Testis (tissue), 2 donors: ENCODE measurements at regions not wholly inside any gene's neighbourhood (a gene's known extent, or its start where the extent isn't known, plus 50 kb on each side); places are given as distances from the start of the nearest gene placed in this dataset.

Experiments
- POLR2A ChIP-seq: fragments of 450-650 bp; IDR thresholded peaks from one replicate; pipeline ENCODE4 v1.6.1; 2017; ENCODE audit warnings: antibody characterized with exemption, mild to moderate bottlenecking, moderate library complexity
- TF ChIP-seq, protein P1 (sequence below), 3 experiments: fragments of 450-650 bp in 2 of 3; fragments of 200-600 bp in 1 of 3; sonication (generic) in 1 of 3; IDR thresholded peaks; one replicate each; pipeline ENCODE4 v1.5.1; 2016 to 2019; ENCODE audit warnings: antibody characterized with exemption in 3 of 3, mild to moderate bottlenecking in 2 of 3, moderate library complexity in 1 of 3

DNA sequence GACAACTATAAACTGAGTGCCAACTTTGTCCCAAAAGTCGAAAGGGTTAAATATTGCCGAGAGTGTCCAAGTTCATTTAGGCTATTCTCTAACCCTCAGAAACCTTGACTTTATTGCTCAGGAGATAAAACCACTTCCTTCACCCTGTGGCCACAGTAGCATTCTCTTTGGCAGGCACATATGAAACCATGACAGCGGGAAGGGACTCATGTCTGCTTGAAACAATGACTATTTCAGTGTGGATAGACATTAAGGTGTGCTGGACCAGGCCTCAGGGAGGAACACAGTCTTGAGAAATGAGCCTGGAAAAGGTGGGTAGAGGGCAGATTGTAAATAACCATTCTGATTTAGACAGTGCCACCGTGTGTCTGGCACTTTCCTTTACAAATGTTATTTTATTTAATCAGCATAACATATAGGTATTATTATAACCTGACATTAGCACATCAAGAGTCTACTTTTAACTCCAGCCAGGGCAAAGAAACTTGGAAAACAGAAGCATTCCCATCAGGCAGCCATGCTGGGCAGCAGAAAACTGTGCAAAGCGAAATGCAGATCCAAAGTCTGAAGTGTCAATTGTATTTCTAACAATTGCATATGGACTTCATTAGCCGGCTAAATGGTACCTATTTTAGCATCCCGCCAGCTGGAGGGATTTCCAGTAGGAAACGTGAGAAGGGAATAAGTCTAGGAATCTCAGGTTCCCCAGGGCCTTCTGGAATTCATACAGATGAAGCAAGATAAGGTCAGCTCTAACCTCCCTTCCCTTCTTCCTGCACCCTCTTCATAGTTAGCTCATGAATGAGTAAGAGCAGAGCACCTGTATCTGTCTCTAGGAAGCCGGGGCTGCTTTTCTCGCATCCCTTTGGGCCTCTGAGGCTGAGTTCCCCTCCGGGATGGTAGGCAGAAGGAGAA lies 212.8 kb upstream of the ELAC2 start:
- TF ChIP-seq, protein P1, sequence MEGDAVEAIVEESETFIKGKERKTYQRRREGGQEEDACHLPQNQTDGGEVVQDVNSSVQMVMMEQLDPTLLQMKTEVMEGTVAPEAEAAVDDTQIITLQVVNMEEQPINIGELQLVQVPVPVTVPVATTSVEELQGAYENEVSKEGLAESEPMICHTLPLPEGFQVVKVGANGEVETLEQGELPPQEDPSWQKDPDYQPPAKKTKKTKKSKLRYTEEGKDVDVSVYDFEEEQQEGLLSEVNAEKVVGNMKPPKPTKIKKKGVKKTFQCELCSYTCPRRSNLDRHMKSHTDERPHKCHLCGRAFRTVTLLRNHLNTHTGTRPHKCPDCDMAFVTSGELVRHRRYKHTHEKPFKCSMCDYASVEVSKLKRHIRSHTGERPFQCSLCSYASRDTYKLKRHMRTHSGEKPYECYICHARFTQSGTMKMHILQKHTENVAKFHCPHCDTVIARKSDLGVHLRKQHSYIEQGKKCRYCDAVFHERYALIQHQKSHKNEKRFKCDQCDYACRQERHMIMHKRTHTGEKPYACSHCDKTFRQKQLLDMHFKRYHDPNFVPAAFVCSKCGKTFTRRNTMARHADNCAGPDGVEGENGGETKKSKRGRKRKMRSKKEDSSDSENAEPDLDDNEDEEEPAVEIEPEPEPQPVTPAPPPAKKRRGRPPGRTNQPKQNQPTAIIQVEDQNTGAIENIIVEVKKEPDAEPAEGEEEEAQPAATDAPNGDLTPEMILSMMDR (IDR thresholded peaks at IDR 0.05) = no peak
- no peak for TF ChIP-seq POLR2A
